SK-N-SH (cell line): ENCODE measurements at regions not wholly inside any gene's neighbourhood (a gene's known extent, or its start where the extent isn't known, plus 50 kb on each side); places are given as distances from the start of the nearest gene placed in this dataset.

Source experiments
- CTCF ChIA-PET: fragments of 300-600, 350-600 bp; formaldehyde crosslinking; extraction: SDS; loops from one replicate; lab custom pipeline; 2021; lab: Yijun Ruan, JAX
- POLR2A ChIA-PET: fragments of 350-600 bp; sonication (Branson Sonifier 250); formaldehyde crosslinking; extraction: SDS; loops from one replicate; lab custom pipeline; 2020; ENCODE audit warnings: antibody characterized with exemption, inconsistent platforms; lab: Yijun Ruan, JAX
- DNase-seq: peaks from one replicate; pipeline ENCODE4 v3.0.0; 2012
- H2AFZ ChIP-seq: fragments of 200-600 bp; sonication (generic); 2 replicates; pipeline ENCODE4 v1.8.1; 2016; ENCODE audit warnings: antibody characterized with exemption, mild to moderate bottlenecking, low read depth
- H3F3A ChIP-seq: fragments of 200-600 bp; sonication (generic); replicated peaks from 2 replicates; pipeline ENCODE3; 2016; ENCODE audit warnings: antibody characterized with exemption, mild to moderate bottlenecking; ENCODE audit not compliant: insufficient read depth
- H3K27ac ChIP-seq, 2 experiments: fragments of 200-500 bp in 1 of 2; fragments of 200-600 bp in 1 of 2; sonication (Bioruptor generic) in 1 of 2; sonication (generic), shearing (Covaris generic) in 1 of 2; 2 replicates each; pipeline versions ENCODE4 v1.5.1 to v1.6.1; 2014 to 2016; ENCODE audit warnings: low read depth in 2 of 2, inconsistent platforms in 1 of 2, low read length in 1 of 2, mild to moderate bottlenecking in 1 of 2, mixed read lengths in 1 of 2
- H3K27me3 ChIP-seq: fragments of 200-600 bp; sonication (generic), shearing (Covaris generic); 2 replicates; pipeline ENCODE4 v1.6.1; 2016; ENCODE audit warnings: mixed run types; ENCODE audit not compliant: insufficient read depth
- H3K36me3 ChIP-seq, 2 experiments: fragments of 200-500 bp in 1 of 2; fragments of 200-600 bp in 1 of 2; sonication (Bioruptor generic) in 1 of 2; sonication (generic) in 1 of 2; replicated peaks in 1 of 2; 2 replicates each; pipeline versions ENCODE3 to v1.5.1; 2014 to 2016; ENCODE audit warnings: low read length in 1 of 2, mild to moderate bottlenecking in 1 of 2; ENCODE audit not compliant: insufficient read depth in 2 of 2, control insufficient read depth in 1 of 2
- H3K4me1 ChIP-seq, 2 experiments: fragments of 200-500 bp in 1 of 2; fragments of 200-600 bp in 1 of 2; sonication (Bioruptor generic) in 1 of 2; sonication (generic), shearing (Covaris generic) in 1 of 2; 2 replicates each; pipeline versions ENCODE4 v1.5.1 to v1.6.1; 2014 to 2016; ENCODE audit warnings: low read depth in 1 of 2, low read length in 1 of 2, mixed run types in 1 of 2; ENCODE audit not compliant: insufficient read depth in 2 of 2, control insufficient read depth in 1 of 2
- H3K4me2 ChIP-seq: fragments of 200-600 bp; sonication (generic), shearing (Covaris generic); 2 replicates; pipeline ENCODE4 v1.6.1; 2017; ENCODE audit warnings: mixed run types
- H3K4me3 ChIP-seq, 2 experiments: fragments of 200-500 bp in 1 of 2; fragments of 200-600 bp in 1 of 2; sonication (Bioruptor generic) in 1 of 2; sonication (generic), shearing (Covaris generic) in 1 of 2; 2 replicates each; pipeline versions ENCODE4 v1.5.1 to v1.8.1; 2014 to 2016; ENCODE audit warnings: low read depth in 2 of 2, inconsistent platforms in 1 of 2, low read length in 1 of 2, mild to moderate bottlenecking in 1 of 2, mixed read lengths in 1 of 2, moderate library complexity in 1 of 2
- H3K79me2 ChIP-seq: fragments of 200-600 bp; sonication (generic); 2 replicates; pipeline ENCODE4 v1.8.1; 2017; ENCODE audit warnings: mild to moderate bottlenecking; ENCODE audit not compliant: insufficient read depth
- H3K9ac ChIP-seq: fragments of 200-600 bp; sonication (generic); 2 replicates; pipeline ENCODE4 v1.6.1; 2017; ENCODE audit warnings: mixed run types
- H3K9me2 ChIP-seq: fragments of 200-600 bp; sonication (generic); 2 replicates; pipeline ENCODE4 v1.6.1; 2017; ENCODE audit warnings: mixed run types
- H3K9me3 ChIP-seq: fragments of 200-600 bp; sonication (generic); 2 replicates; pipeline ENCODE4 v1.6.1; 2017; ENCODE audit warnings: mixed run types, mild to moderate bottlenecking, moderate library complexity
- H4K20me1 ChIP-seq: fragments of 200-600 bp; sonication (generic); 2 replicates; pipeline ENCODE4 v1.6.1; 2017; ENCODE audit warnings: mild to moderate bottlenecking, mixed run types; ENCODE audit not compliant: insufficient read depth
- ELF1 ChIP-seq: IDR thresholded peaks from 2 replicates; pipeline ENCODE4 v1.4.0; 2012
- FOSL2 ChIP-seq: IDR thresholded peaks from 2 replicates; pipeline ENCODE4 v1.4.0; 2012; ENCODE audit warnings: low read depth, mild to moderate bottlenecking, moderate library complexity, borderline replicate concordance
- FOXJ3 ChIP-seq: sonication (generic); formaldehyde crosslinking; IDR thresholded peaks from 2 replicates; pipeline ENCODE4 v1.5.1; 2020; ENCODE audit warnings: mild to moderate bottlenecking, missing genetic modification reagents
- FOXM1 ChIP-seq: IDR thresholded peaks from 2 replicates; pipeline ENCODE4 v1.4.0; 2012; ENCODE audit warnings: low read depth, mild to moderate bottlenecking
- GATA2 ChIP-seq: sonication (generic); formaldehyde crosslinking; IDR thresholded peaks from 2 replicates; pipeline ENCODE4 v1.5.0; 2020; ENCODE audit warnings: mild to moderate bottlenecking, missing genetic modification reagents
- JUND ChIP-seq: IDR thresholded peaks from 2 replicates; pipeline ENCODE4 v1.4.0; 2012
- MEF2A ChIP-seq: IDR thresholded peaks from 2 replicates; pipeline ENCODE4 v1.4.0; 2012; ENCODE audit warnings: low read depth, borderline replicate concordance
- MXI1 ChIP-seq: IDR thresholded peaks from 2 replicates; pipeline ENCODE4 v1.6.1; 2012; ENCODE audit warnings: mild to moderate bottlenecking, low read depth, low read length, improper control_type of control experiment
- NFIC ChIP-seq: IDR thresholded peaks from 2 replicates; pipeline ENCODE4 v1.4.0; 2012; ENCODE audit warnings: borderline replicate concordance
- RCOR1 ChIP-seq: fragments of 150-350 bp; IDR thresholded peaks from 2 replicates; pipeline ENCODE4 v1.6.1; 2017; ENCODE audit warnings: antibody characterized with exemption, low read length
- RXRA ChIP-seq: IDR thresholded peaks from 2 replicates; pipeline ENCODE4 v1.4.0; 2012; ENCODE audit warnings: low read depth, mild to moderate bottlenecking, borderline replicate concordance
- TCF12 ChIP-seq: IDR thresholded peaks from 2 replicates; pipeline ENCODE4 v1.4.0; 2012
- TEAD4 ChIP-seq: IDR thresholded peaks from 2 replicates; pipeline ENCODE4 v1.4.0; 2012; ENCODE audit warnings: mild to moderate bottlenecking, borderline replicate concordance; ENCODE audit not compliant: insufficient read depth
- YY1 ChIP-seq: IDR thresholded peaks from 2 replicates; pipeline ENCODE4 v1.4.0; 2012; ENCODE audit warnings: low read depth, mild to moderate bottlenecking
- ZBTB33 ChIP-seq: IDR thresholded peaks from 2 replicates; pipeline ENCODE4 v1.4.0; 2012; ENCODE audit warnings: low read depth, borderline replicate concordance
- WGBS: methylation state at CpG from one replicate; pipeline ENCODE4 v1.1.6; 2017; ENCODE audit warnings: low lambda C conversion rate; 5-methylcytosine and 5-hydroxymethylcytosine counted together
- TF ChIP-seq, protein P1 (sequence below): fragments of 150-350 bp; IDR thresholded peaks from 2 replicates; pipeline ENCODE4 v1.6.1; 2016; ENCODE audit warnings: mild to moderate bottlenecking, low read depth, low read length
- TF ChIP-seq, protein P2 (sequence below): IDR thresholded peaks from 2 replicates; pipeline ENCODE4; 2012

- Histone ChIP-seq H3K4me1 (no peaks in the 10 kb centered on the region; a peak in 1 of 4 replicates), H3K4me2 (no peak overlapping the region), H3K9ac (no peak overlapping the region), H2AFZ (no peak overlapping the region), H4K20me1 (no peaks in the 10 kb centered on the region), H3F3A (peaks cover 5% of the 10 kb centered on the region), H3K27me3 (no peaks in the 10 kb centered on the region), H3K4me3 (no peak overlapping the region), H3K9me3 (no peaks in the 10 kb centered on the region), H3K36me3 (no peaks in the 10 kb centered on the region), H3K9me2 (no peaks in the 10 kb centered on the region), H3K27ac (no peak overlapping the region), H3K79me2 (no peaks in the 10 kb centered on the region)
- POLR2A ChIA-PET = no interaction called here
- WGBS = 24% methylated on average over 5 of the region's 5 CpGs
- CTCF ChIA-PET = no interaction called here
- TF ChIP-seq FOSL2 (peak; percentile 36; the same call in 1 of the 2 replicates), TCF12 (0 out of 2 replicates have a peak, but pooled peaks have one; percentile 9), GATA2 (CRISPR knock-in tag) (no peak), ELF1 (no peak), MEF2A (0 out of 2 replicates have a peak, but pooled peaks have one; percentile 27), ZBTB33 (no peak), TEAD4 (no peak)
- no peak for DNase-seq
Measured at GRCh38 chr14:26863736-26864135, 265.9 kb upstream of the NOVA1 start.

DNA sequence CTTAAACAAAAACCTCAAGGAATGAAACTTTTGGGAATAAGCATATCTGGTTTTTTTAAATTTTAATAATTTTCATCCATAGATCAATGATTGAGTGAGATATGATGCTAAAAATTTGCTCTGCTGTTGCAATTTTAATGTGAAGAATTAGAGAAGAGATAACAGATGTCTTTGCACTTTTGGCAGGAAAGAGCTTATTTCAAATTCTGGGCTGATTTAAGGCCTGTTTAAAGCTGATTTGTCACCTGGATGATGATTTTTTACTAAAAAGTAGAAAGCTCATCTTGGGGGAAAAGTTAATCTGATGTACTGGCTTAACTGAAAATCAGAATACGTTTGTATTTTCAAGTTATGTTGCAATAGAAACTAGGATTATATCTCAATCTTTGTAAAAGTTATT is 268.9 kb upstream of the NOVA1 start:
- Histone ChIP-seq H3K9ac (no peak overlapping the region), H3K27me3 (no peaks in the 10 kb centered on the region), H2AFZ (no peak overlapping the region), H3F3A (no peaks in the 10 kb centered on the region), H3K36me3 (no peaks in the 10 kb centered on the region), H3K9me2 (no peaks in the 10 kb centered on the region), H3K4me1 (no peaks in the 10 kb centered on the region; a peak in 1 of 4 replicates), H3K9me3 (no peaks in the 10 kb centered on the region), H3K27ac (no peak overlapping the region), H3K4me3 (no peak overlapping the region), H3K79me2 (no peaks in the 10 kb centered on the region), H3K4me2 (no peak overlapping the region), H4K20me1 (no peaks in the 10 kb centered on the region)
- ChIA-PET CTCF (no interaction called here), POLR2A (no interaction called here)
- TF ChIP-seq, protein P1, sequence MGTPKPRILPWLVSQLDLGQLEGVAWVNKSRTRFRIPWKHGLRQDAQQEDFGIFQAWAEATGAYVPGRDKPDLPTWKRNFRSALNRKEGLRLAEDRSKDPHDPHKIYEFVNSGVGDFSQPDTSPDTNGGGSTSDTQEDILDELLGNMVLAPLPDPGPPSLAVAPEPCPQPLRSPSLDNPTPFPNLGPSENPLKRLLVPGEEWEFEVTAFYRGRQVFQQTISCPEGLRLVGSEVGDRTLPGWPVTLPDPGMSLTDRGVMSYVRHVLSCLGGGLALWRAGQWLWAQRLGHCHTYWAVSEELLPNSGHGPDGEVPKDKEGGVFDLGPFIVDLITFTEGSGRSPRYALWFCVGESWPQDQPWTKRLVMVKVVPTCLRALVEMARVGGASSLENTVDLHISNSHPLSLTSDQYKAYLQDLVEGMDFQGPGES = no peak
- no peak for TF ChIP-seq RCOR1
- no peak for TF ChIP-seq FOSL2
- no peak for TF ChIP-seq TEAD4
- no peak for TF ChIP-seq ELF1
- TF ChIP-seq JUND = no peak
- TF ChIP-seq NFIC = no peak
- TF ChIP-seq, protein P2, sequence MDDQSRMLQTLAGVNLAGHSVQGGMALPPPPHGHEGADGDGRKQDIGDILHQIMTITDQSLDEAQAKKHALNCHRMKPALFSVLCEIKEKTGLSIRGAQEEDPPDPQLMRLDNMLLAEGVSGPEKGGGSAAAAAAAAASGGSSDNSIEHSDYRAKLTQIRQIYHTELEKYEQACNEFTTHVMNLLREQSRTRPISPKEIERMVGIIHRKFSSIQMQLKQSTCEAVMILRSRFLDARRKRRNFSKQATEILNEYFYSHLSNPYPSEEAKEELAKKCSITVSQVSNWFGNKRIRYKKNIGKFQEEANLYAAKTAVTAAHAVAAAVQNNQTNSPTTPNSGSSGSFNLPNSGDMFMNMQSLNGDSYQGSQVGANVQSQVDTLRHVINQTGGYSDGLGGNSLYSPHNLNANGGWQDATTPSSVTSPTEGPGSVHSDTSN = no peak
- no peak for TF ChIP-seq FOXM1
- no peak for TF ChIP-seq GATA2 (CRISPR knock-in tag)
- no peak for TF ChIP-seq YY1
- no peak for TF ChIP-seq FOXJ3 (CRISPR knock-in tag)
- no peak for TF ChIP-seq ZBTB33
- TF ChIP-seq MXI1 = no peak
- TF ChIP-seq TCF12 = no peak
- TF ChIP-seq RXRA = no peak
- no peak for DNase-seq
- whole genome bisulfite sequencing = 46% methylated on average over 1 of the region's 1 CpG
